T-helper 1 cell treated with Interleukin-12 subunit alpha and Interleukin-12 subunit beta and Interleukin-4 antibody, amounts not matched to agents 30 ng/mL and 1 ng/mL, for 36 hours (primary cell): ENCODE measurements at regions not wholly inside any gene's neighbourhood (a gene's known extent, or its start where the extent isn't known, plus 50 kb on each side); places are given as distances from the start of the nearest gene placed in this dataset.
"Not testable (repeated sequence)": the region's sequence is repeated elsewhere in the genome, so short reads cannot be mapped to it uniquely, and the experiment has no call there.

Experiments used
- intact Hi-C: fragments of 100-400 bp; cut with micrococcal nuclease; formaldehyde crosslinking; loops from one replicate; pipeline ENCODE4 v1.15.1; 2024

- intact Hi-C loops = loop anchor here (10.0 kb wide), 3 partner anchors 319 to 789 kb away; partner anchors contain the start of gene VPS54
Measured at GRCh38 chr2:63695583-63695982, 106.8 kb downstream of the MDH1 start.

GRCh38 chr2:63696496-63696895 is 107.7 kb downstream of the MDH1 start:
- intact Hi-C loops = loop anchor here (10.0 kb wide), 3 partner anchors 318 to 788 kb away; partner anchors contain the start of gene VPS54

- intact Hi-C loops = loop anchor here (10.0 kb wide), 3 partner anchors 318 to 788 kb away; partner anchors contain the start of gene VPS54
Measured at GRCh38 chr2:63697160-63697559, 108.4 kb downstream of the MDH1 start.

- intact Hi-C loops = loop anchor here (1.0 to 10.0 kb wide), 6 partner anchors 142 to 786 kb away; partner anchors contain the start of genes UGP2 and VPS54
Measured at GRCh38 chr2:63698786-63699548, 110.2 kb downstream of the MDH1 start.

GRCh38 chr2:63699549-63699839 is 110.7 kb downstream of the MDH1 start:
- intact Hi-C loops = loop anchor here (1.0 to 10.0 kb wide), 6 partner anchors 142 to 785 kb away; partner anchors contain the start of genes UGP2 and VPS54

- intact Hi-C loops = no loop called here
Measured at GRCh38 chr2:63700271-63700670, 111.5 kb downstream of the MDH1 start.

GRCh38 chr2:63701406-63701805 is 112.6 kb downstream of the MDH1 start:
- intact Hi-C loops = no loop called here

GRCh38 chr2:63706084-63706483 is 117.3 kb downstream of the MDH1 start:
- intact Hi-C loops = not testable (repeated sequence)

GRCh38 chr2:63710732-63711131 is 122.0 kb downstream of the MDH1 start:
- intact Hi-C loops = no loop called here

GRCh38 chr2:63712748-63713147 is 124.0 kb downstream of the MDH1 start:
- intact Hi-C loops = no loop called here

- intact Hi-C loops = no loop called here
Measured at GRCh38 chr2:63716146-63716545, 125.5 kb upstream of the UGP2 start.

GRCh38 chr2:63719052-63719451 is 122.6 kb upstream of the UGP2 start:
- intact Hi-C loops = no loop called here

- intact Hi-C loops = no loop called here
Measured at GRCh38 chr2:63721082-63721424, 120.6 kb upstream of the UGP2 start.

- intact Hi-C loops = not testable (repeated sequence)
Measured at GRCh38 chr2:63722284-63722683, 119.4 kb upstream of the UGP2 start.

GRCh38 chr2:63723709-63724108 is 118.0 kb upstream of the UGP2 start:
- intact Hi-C loops = no loop called here

- intact Hi-C loops = not testable (repeated sequence)
Measured at GRCh38 chr2:63725212-63725611, 116.5 kb upstream of the UGP2 start.

GRCh38 chr2:63729362-63729761 is 112.3 kb upstream of the UGP2 start:
- intact Hi-C loops = no loop called here

GRCh38 chr2:63729831-63730230 is 111.9 kb upstream of the UGP2 start:
- intact Hi-C loops = no loop called here

GRCh38 chr2:63734510-63734909 is 107.2 kb upstream of the UGP2 start:
- intact Hi-C loops = no loop called here

- intact Hi-C loops = no loop called here
Measured at GRCh38 chr2:63735263-63735662, 106.4 kb upstream of the UGP2 start.

- intact Hi-C loops = no loop called here
Measured at GRCh38 chr2:63735931-63736330, 105.8 kb upstream of the UGP2 start.

GRCh38 chr2:63736354-63736753 is 105.3 kb upstream of the UGP2 start:
- intact Hi-C loops = no loop called here

GRCh38 chr2:63737081-63737751 is 104.5 kb upstream of the UGP2 start:
- intact Hi-C loops = no loop called here
